Fibroblast of skin of right quadriceps (primary cell): ENCODE measurements at regions not wholly inside any gene's neighbourhood (a gene's known extent, or its start where the extent isn't known, plus 50 kb on each side); places are given as distances from the start of the nearest gene placed in this dataset.
A peak's percentile ranks its signal among the peaks of the same experiment; 100 is the strongest.
"Not testable (repeated sequence)": the region's sequence is repeated elsewhere in the genome, so short reads cannot be mapped to it uniquely, and the experiment has no call there.

Experiments
- DNase-seq: peaks from one replicate; pipeline ENCODE4 v3.0.0-alpha.2; 2013

- not testable (repeated sequence) for DNase-seq
These were observed 112.6 kb downstream of the CRLF3 start for GRCh38 chr17:30711626-30712507.

- DNase-seq = not testable (repeated sequence)
These were observed 113.3 kb downstream of the CRLF3 start for GRCh38 chr17:30711176-30711575.

GRCh38 chr17:30710276-30711088, 114.0 kb downstream of the CRLF3 start:
- not testable (repeated sequence) for DNase-seq

GRCh38 chr17:30709561-30710275, 114.8 kb downstream of the CRLF3 start:
- DNase-seq = not testable (repeated sequence)

GRCh38 chr17:30709096-30709495, 115.4 kb downstream of the CRLF3 start:
- DNase-seq = not testable (repeated sequence)

- peak; percentile 98 for DNase-seq
These were observed 116.0 kb downstream of the CRLF3 start for GRCh38 chr17:30708241-30709078.

GRCh38 chr17:30707724-30708240, 116.7 kb downstream of the CRLF3 start:
- not testable (repeated sequence) for DNase-seq

GRCh38 chr17:30706461-30707335, 117.8 kb downstream of the CRLF3 start:
- not testable (repeated sequence) for DNase-seq

GRCh38 chr17:30706004-30706403, 118.5 kb downstream of the CRLF3 start:
- not testable (repeated sequence) for DNase-seq

- DNase-seq = no peak
These were observed 122.9 kb downstream of the CRLF3 start for GRCh38 chr17:30701498-30701989.

- DNase-seq = not testable (repeated sequence)
These were observed 123.7 kb downstream of the CRLF3 start for GRCh38 chr17:30700833-30701232.

- DNase-seq = peak; percentile 49
These were observed 126.7 kb downstream of the CRLF3 start for GRCh38 chr17:30697619-30698460.

GRCh38 chr17:30696234-30696633, 128.3 kb downstream of the CRLF3 start:
- no peak for DNase-seq

GRCh38 chr17:30695265-30695811, 129.2 kb downstream of the CRLF3 start:
- DNase-seq = peak; percentile 40

- not testable (repeated sequence) for DNase-seq
These were observed 130.7 kb downstream of the CRLF3 start for GRCh38 chr17:30693772-30694171.

- DNase-seq = not testable (repeated sequence)
These were observed 135.1 kb downstream of the CRLF3 start for GRCh38 chr17:30689266-30690000.

- DNase-seq = peak; percentile 59
These were observed 137.7 kb downstream of the CRLF3 start for GRCh38 chr17:30686538-30687479.
